ENCODE measurements at regions not wholly inside any gene's neighbourhood (a gene's known extent, or its start where the extent isn't known, plus 50 kb on each side); places are given as distances from the start of the nearest gene placed in this dataset.

DNA sequence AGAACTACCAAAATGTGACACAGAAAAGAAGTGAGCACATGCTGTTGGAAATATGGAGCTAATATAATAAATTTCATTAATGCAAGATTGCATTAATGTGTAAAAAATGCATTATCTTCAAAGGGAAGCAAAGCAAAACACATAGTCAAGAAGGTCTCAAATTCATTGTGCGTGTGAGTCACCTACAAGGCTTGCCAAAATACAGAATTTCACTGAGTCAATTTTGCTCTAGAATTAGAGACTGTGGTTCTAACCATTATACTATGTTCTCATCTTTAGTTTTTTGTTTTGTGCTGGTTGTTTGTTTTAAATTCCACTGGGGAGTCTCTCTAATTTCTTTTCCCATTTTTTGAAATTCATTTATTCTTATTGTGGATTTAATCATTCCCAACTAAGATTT, 149.8 kb upstream of the SLITRK1 start:
- TF ChIP-seq GATA2 (IDR thresholded peaks at IDR 0.05; ENCODE audit: low read depth, low read length) (no peak), GATA3 (IDR thresholded peaks at IDR 0.05; ENCODE audit: low read depth, low read length) (no peak)

DNA sequence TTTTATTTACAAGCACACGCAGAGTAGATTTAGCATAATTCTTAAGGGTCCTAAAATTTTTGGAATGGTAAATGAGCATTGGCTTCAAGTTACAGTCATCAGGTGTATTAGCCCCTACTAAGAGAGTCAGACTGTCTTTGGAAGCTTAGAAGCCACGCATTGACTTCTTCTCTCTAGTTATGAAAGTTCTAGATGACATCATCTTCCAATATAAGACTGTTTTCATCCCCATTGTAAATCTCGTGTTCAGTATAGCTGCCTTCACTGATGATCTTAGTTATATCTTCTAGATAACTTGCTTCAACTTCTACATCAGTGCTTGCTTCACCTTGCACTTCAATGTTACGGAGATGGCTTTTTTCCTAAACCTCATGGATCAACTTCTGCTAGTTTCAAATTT, 148.8 kb upstream of the SLITRK1 start:
- no peak for TF ChIP-seq GATA3 (IDR thresholded peaks at IDR 0.05; ENCODE audit: low read depth, low read length)
- no peak for TF ChIP-seq GATA2 (IDR thresholded peaks at IDR 0.05; ENCODE audit: low read depth, low read length)

DNA sequence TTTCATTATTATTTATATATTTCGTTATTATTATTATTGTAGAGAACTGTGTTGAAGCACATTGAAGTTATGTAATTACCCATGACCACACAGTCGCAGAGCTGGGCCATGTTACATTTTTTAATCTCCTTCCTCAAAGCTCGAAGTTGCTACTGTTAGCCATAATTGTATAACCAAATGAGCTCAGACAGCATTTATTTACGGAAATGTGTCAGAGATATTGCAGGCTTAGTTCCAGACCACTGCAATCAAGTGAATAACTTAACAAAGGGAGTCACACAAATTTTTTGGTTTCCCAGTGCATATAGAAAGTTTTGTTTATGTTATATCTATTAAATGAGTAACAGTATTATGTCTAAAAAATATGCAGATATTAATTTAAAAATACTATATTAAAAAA, 147.1 kb upstream of the SLITRK1 start:
- TF ChIP-seq GATA3 (IDR thresholded peaks at IDR 0.05; ENCODE audit: low read depth, low read length), result no peak
- TF ChIP-seq GATA2 (IDR thresholded peaks at IDR 0.05; ENCODE audit: low read depth, low read length), result no peak

DNA sequence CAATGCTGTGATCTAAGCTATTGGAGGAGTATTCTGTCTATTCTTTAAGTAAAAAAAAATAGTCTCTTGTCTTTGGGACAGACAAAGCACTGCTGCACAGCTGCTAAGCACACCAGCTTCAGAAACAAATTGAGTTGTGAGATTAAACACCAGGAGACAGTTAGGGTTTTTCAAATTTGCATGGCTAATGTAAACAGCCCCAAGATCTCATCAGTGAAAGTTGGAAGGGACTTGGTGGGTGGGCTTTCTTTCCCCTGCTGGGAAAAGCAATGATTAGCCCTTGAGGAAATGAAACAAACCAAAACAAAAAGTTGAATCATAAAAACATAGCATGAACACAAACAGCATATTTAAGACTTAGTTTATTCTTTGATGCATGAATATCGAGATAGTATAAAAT, 143.6 kb upstream of the SLITRK1 start:
- TF ChIP-seq GATA3 (IDR thresholded peaks at IDR 0.05; ENCODE audit: low read depth, low read length), result no peak
- TF ChIP-seq GATA2 (IDR thresholded peaks at IDR 0.05; ENCODE audit: low read depth, low read length), result no peak

DNA sequence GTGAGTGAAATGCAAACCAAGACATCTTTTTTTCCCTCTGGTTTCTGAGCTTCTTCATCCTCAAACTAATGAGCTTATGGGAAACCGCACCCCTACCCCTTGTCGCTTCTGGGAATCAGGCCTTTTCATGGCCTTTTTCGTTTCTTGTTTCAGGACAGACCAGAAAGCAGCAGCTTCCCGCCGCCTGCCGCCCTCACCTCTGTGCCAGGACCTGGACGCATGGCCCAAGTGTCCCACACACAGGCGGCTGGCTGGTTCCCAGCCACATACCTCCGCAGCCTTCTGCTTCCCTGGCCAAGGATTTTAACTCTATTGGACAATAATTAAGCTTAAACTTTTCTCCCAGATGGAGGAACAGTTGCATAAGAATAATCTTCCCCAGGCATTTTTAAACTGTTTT, 114.1 kb upstream of the SLITRK1 start:
- TF ChIP-seq GATA3 (IDR thresholded peaks at IDR 0.05; ENCODE audit: low read depth, low read length), result no peak
- TF ChIP-seq GATA2 (IDR thresholded peaks at IDR 0.05; ENCODE audit: low read depth, low read length), result no peak

DNA sequence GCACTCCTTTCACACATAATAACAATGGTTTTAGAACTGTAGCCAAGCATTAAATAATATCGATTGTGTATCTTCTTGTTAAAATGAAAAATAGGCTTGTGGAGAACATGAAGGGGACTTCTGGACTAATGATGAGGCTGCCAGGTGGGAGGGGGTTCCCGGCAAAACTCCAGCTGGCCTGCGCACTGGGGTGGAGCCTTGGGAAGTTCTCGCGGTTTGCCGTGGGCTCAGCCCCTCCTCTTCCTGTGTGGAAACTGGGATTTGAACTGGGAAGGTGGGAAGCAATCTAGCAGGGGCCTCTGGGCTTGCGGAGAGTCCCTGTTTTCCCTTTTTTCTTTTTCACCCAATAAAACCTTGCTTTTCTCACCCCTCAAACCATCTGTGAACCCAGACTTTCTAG, 113.7 kb upstream of the SLITRK1 start:
- no peak for TF ChIP-seq GATA3 (IDR thresholded peaks at IDR 0.05; ENCODE audit: low read depth, low read length)
- TF ChIP-seq GATA2 (IDR thresholded peaks at IDR 0.05; ENCODE audit: low read depth, low read length), result no peak

DNA sequence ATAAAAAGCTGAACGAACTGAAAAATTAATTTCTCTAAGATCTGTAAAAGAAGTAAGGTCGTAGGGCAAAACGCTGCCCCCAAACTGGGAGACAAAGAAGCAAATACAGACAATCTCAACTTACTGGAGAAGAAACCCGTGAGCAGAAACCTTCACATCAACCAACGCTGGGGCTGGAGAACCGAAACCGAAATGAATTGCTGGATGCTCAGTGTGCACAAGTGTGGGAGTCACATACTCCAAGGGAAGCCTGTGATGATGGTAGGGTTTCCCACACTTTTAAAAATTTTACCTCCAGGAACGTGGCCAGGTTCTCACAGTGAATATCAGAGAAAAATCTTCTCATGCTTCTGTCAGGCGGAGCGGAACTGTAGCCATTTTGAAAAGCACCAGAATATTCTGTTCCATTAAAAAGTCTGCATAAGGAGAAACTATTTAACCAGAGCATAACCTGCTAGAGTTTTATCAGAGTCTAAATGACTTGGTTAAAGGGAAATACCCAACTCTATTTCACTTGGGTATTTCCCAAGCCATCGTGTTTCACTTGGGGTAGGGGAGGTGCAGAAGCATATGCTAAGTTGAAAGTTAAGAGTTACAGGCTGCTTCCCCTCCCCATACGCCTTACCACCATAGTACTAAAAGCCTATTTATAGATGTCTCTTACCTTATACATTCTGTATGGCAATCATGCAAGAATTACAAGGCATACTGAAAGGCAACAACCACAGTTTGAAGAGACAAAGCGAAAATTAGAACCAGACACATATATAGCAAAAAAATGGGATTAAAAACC, 110.5 kb upstream of the SLITRK1 start:
- no peak for TF ChIP-seq GATA2 (IDR thresholded peaks at IDR 0.05; ENCODE audit: low read depth, low read length)
- no peak for TF ChIP-seq GATA3 (IDR thresholded peaks at IDR 0.05; ENCODE audit: low read depth, low read length)

DNA sequence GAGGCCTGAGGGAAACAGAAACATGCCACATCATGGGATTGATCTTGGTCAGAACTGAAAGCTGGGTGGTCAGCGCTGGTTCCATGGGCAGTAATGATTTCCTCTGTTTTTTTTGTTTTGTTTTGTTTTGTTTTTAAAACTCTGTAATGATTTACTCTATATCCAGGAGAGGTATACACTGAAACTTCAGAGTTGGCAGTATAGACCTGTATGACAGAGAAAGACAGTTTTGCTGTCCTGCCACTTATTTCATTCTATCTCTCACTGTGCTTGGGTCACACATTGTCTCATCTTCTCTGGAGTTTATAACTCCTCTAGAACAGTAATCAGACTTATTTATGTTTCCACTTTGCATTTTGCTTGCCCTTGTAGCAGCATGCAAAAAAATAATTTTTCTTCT, 105.1 kb upstream of the SLITRK1 start:
- TF ChIP-seq GATA2 (IDR thresholded peaks at IDR 0.05; ENCODE audit: low read depth, low read length) (no peak), GATA3 (IDR thresholded peaks at IDR 0.05; ENCODE audit: low read depth, low read length) (no peak)

DNA sequence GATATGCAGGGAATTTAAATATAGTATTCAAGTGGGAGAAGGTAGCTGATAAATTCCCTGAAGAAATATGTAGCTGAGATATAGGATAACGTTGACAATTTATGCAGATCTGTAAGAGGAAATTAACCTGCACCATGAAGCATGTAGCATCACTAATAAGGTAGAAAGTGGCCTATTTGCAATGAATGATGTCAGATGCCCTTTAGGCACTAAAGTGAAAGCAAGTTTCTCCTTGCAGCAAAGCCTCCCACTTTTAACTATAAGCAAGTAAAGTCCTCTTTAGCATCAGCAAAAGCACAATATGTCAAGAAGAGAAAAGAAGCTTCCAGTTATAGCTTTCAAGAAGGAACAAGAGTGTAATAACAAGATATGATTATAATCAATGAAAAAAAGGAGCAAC, 102.5 kb upstream of the SLITRK1 start:
- no peak for TF ChIP-seq GATA3 (IDR thresholded peaks at IDR 0.05; ENCODE audit: low read depth, low read length)
- TF ChIP-seq GATA2 (IDR thresholded peaks at IDR 0.05; ENCODE audit: low read depth, low read length), result no peak

DNA sequence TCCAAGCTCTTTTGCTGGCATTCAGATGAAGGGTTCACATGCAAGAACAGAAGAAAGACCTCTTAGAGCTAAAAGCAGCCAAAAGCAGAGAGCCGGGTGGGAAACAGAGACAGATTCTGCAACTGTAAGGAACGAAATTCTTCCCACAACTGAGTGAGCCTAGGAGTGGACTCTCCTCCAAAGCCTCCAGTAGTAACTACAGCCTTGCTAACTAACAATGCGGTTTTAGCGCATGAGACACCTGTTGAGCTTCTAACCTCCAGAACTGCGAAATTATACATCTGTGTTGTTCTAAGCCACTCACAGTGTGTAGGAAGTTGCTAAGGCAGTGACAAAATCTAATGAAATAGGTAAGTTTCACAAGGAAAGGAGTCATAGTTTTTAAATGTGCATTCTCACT, 98.1 kb upstream of the SLITRK1 start:
- TF ChIP-seq GATA2 (IDR thresholded peaks at IDR 0.05; ENCODE audit: low read depth, low read length) (no peak), GATA3 (IDR thresholded peaks at IDR 0.05; ENCODE audit: low read depth, low read length) (no peak)

DNA sequence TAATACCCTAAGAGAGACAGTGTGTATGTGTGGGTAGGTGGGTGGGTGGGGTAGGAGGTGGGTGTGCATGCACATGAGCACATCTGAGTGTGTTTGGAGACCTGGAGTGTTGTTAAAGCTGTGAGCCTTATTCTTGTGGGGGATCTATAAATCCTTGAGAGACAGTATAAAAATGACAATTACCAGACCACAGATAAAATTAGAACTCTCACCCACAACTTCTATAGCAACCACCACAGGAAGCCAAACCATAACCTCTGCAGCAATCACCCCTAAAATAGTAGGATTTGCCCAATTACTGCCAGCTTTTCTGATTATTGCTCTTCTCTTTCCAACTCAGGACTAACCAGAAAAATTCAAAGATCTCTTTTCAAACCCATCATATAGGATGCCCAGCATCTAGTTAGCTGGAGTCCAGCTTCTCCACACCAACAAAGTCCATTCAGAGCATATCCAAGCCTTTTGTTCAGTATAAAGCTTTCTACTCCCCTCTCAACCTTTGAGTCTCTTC, 93.4 kb upstream of the SLITRK1 start:
- TF ChIP-seq GATA2 (IDR thresholded peaks at IDR 0.05; ENCODE audit: low read depth, low read length) (no peak), GATA3 (IDR thresholded peaks at IDR 0.05; ENCODE audit: low read depth, low read length) (no peak)

DNA sequence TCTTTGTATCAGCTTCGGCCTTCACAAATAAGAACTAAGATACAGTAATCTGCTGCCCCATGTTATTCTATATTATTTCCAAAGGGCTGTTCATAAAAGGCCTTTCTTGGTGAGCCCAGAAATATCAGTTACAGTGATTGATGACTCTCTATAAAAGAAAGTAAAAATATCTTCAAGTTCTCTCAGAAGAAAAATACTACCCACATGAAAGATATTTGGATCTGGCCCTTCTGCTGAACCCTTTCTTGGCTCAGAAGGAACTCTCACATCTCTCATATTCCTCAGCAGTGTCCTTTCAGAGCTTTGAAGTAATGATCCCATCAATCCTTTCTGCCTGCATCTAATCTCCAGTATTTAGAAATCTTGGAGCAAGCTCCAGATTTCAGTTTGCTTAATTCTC, 76.3 kb upstream of the SLITRK1 start:
- TF ChIP-seq GATA2 (IDR thresholded peaks at IDR 0.05; ENCODE audit: low read depth, low read length) (no peak), GATA3 (IDR thresholded peaks at IDR 0.05; ENCODE audit: low read depth, low read length) (no peak)

DNA sequence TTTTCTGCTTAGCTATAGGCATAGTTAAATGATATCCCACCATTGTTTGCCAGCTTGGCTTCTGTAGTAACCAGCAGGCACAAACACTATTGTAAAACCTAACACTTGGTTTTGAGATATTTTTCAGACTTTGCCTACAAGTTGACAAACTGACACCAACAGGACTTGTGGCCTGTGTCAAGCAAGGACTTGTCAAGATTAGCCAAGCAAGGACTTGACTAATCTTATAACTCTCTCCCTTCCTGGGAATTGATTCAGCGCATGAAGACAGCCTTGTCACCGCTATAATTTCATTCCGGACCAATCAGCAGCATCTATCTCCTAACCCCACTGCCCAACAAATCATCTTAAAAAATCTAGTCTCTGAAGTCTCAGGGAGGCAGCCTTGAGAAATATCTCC, 72.7 kb upstream of the SLITRK1 start:
- TF ChIP-seq GATA2 (IDR thresholded peaks at IDR 0.05; ENCODE audit: low read depth, low read length) (no peak), GATA3 (IDR thresholded peaks at IDR 0.05; ENCODE audit: low read depth, low read length) (no peak)

DNA sequence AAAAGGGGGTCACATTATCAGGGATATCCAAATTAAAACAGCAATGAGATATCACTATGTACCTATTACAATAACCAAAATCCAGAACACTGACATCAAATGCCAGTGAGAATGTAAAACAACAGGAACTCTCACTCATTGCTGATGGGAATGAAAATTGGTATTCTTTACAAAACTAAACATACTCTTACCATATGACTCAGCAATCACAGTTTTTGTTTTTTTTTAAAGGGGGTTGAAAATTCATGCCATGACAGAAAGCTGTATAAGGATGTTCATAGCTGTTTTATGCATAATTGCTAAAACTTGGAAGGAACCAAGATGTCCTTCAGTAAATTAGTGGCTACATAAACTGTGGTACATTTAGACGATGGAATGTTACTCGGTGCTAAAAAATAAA, 71.6 kb upstream of the SLITRK1 start:
- no peak for TF ChIP-seq GATA2 (IDR thresholded peaks at IDR 0.05; ENCODE audit: low read depth, low read length)
- TF ChIP-seq GATA3 (IDR thresholded peaks at IDR 0.05; ENCODE audit: low read depth, low read length), result no peak

DNA sequence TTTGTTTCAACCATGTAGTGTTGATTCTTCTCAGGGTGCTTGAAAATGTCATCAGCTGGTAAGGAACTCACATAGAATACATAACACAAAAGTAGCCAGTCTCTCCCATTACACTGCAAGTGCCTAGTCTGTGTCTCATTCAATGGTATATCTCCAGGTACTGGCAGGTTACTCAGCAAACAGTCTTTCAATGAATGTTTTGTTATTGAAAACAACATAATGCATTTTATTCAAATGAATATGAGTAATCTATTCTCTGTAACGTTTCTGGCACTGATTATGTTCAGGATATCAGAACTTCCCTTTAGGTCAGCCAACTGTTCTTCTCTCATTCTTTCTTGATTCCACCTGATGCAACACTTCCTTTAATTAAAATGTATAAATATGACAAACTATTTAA, 68.0 kb upstream of the SLITRK1 start:
- TF ChIP-seq GATA3 (IDR thresholded peaks at IDR 0.05; ENCODE audit: low read depth, low read length) (no peak), GATA2 (IDR thresholded peaks at IDR 0.05; ENCODE audit: low read depth, low read length) (no peak)
